ENCODE measurements at regions not wholly inside any gene's neighbourhood (a gene's known extent, or its start where the extent isn't known, plus 50 kb on each side); places are given as distances from the start of the nearest gene placed in this dataset.

DNA sequence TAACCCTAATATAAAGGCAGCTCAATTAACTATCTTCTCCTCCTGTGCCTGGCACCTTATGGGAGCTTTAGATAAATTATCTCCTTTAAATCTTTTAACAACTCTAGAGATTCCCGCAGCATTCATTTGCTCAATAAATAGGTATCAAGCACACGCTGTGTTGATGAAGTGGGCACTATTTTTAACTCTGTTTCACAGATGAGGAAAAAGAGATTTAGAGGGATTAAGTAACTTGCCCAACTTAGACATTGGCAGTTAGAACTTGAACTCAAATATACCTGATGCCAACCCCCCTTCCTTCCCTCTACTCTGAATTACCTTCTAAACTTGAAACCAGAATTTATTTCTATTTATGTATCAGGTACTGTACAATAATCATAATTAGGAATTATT is 112.4 kb downstream of the SH3TC2 start (continued):
- TF ChIP-seq, protein P1, sequence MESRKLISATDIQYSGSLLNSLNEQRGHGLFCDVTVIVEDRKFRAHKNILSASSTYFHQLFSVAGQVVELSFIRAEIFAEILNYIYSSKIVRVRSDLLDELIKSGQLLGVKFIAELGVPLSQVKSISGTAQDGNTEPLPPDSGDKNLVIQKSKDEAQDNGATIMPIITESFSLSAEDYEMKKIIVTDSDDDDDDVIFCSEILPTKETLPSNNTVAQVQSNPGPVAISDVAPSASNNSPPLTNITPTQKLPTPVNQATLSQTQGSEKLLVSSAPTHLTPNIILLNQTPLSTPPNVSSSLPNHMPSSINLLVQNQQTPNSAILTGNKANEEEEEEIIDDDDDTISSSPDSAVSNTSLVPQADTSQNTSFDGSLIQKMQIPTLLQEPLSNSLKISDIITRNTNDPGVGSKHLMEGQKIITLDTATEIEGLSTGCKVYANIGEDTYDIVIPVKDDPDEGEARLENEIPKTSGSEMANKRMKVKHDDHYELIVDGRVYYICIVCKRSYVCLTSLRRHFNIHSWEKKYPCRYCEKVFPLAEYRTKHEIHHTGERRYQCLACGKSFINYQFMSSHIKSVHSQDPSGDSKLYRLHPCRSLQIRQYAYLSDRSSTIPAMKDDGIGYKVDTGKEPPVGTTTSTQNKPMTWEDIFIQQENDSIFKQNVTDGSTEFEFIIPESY (IDR thresholded peaks at IDR 0.05; ENCODE audit: borderline replicate concordance, low read depth): no peak
- TF ChIP-seq, protein P2, sequence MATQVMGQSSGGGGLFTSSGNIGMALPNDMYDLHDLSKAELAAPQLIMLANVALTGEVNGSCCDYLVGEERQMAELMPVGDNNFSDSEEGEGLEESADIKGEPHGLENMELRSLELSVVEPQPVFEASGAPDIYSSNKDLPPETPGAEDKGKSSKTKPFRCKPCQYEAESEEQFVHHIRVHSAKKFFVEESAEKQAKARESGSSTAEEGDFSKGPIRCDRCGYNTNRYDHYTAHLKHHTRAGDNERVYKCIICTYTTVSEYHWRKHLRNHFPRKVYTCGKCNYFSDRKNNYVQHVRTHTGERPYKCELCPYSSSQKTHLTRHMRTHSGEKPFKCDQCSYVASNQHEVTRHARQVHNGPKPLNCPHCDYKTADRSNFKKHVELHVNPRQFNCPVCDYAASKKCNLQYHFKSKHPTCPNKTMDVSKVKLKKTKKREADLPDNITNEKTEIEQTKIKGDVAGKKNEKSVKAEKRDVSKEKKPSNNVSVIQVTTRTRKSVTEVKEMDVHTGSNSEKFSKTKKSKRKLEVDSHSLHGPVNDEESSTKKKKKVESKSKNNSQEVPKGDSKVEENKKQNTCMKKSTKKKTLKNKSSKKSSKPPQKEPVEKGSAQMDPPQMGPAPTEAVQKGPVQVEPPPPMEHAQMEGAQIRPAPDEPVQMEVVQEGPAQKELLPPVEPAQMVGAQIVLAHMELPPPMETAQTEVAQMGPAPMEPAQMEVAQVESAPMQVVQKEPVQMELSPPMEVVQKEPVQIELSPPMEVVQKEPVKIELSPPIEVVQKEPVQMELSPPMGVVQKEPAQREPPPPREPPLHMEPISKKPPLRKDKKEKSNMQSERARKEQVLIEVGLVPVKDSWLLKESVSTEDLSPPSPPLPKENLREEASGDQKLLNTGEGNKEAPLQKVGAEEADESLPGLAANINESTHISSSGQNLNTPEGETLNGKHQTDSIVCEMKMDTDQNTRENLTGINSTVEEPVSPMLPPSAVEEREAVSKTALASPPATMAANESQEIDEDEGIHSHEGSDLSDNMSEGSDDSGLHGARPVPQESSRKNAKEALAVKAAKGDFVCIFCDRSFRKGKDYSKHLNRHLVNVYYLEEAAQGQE (IDR thresholded peaks at IDR 0.05; ENCODE audit: low read depth, low read length): no peak
- TF ChIP-seq, protein P3, sequence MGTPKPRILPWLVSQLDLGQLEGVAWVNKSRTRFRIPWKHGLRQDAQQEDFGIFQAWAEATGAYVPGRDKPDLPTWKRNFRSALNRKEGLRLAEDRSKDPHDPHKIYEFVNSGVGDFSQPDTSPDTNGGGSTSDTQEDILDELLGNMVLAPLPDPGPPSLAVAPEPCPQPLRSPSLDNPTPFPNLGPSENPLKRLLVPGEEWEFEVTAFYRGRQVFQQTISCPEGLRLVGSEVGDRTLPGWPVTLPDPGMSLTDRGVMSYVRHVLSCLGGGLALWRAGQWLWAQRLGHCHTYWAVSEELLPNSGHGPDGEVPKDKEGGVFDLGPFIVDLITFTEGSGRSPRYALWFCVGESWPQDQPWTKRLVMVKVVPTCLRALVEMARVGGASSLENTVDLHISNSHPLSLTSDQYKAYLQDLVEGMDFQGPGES (IDR thresholded peaks at IDR 0.05; ENCODE audit: low read depth, low read length): no peak
- TF ChIP-seq FOSL2 (IDR thresholded peaks at IDR 0.05; ENCODE audit: borderline replicate concordance, low read depth): no peak

DNA sequence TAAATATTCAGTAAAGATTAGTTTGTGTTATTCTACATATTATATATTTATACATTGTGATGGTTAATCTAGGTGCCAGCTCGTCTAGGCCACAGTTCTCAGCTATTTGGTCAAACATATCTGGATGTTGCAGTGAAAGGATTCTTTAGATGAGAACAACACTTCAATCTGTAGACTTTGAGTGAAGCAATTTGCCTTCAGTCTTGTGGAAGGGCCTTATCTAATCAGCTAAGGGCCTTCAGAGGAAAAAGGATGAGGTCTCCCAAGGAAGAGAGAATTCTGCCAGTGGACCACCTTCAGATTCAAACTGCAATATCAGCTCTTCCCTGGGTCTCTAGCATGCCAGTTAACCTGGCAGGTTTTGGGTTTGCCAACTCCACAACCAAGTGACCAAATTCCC is 112.0 kb downstream of the SH3TC2 start:
- Histone ChIP-seq H3K9me2 (no peaks in the 10 kb centered on the region), H3F3A (replicated peaks; ENCODE audit: insufficient read depth) (peaks cover 18% of the 10 kb centered on the region), H3K36me3 (replicated peaks in 1 of 2; ENCODE audit: control insufficient read depth in 1 of 2, insufficient read depth in 2 of 2, low read length in 1 of 2) (no peaks in the 10 kb centered on the region), H2AFZ (ENCODE audit: low read depth) (no peak overlapping the region), H3K9me3 (no peaks in the 10 kb centered on the region), H3K27me3 (ENCODE audit: insufficient read depth) (no peaks in the 10 kb centered on the region), H3K4me3 (ENCODE audit: low read depth in 2 of 2, low read length in 1 of 2) (no peak overlapping the region), H3K4me2 (no peak overlapping the region), H3K4me1 (ENCODE audit: control insufficient read depth in 1 of 2, insufficient read depth in 2 of 2, low read depth in 1 of 2, low read length in 1 of 2) (peaks cover 7% of the 10 kb centered on the region in 2 experiments; a peak in 2 of 4 replicates), H3K27ac (ENCODE audit: low read depth in 2 of 2, low read length in 1 of 2) (no peak overlapping the region), H3K79me2 (ENCODE audit: insufficient read depth) (no peaks in the 10 kb centered on the region), H3K9ac (no peak overlapping the region), H4K20me1 (ENCODE audit: insufficient read depth) (no peaks in the 10 kb centered on the region)
- TF ChIP-seq CHD2 (IDR thresholded peaks at IDR 0.05; ENCODE audit: low read length, partially characterized antibody) (no peak), EP300 (IDR thresholded peaks at IDR 0.05; ENCODE audit: borderline replicate concordance in 1 of 2, low read depth in 1 of 2, low read length in 1 of 2) (no peak), FOXM1 (IDR thresholded peaks at IDR 0.05; ENCODE audit: low read depth) (no peak), TEAD4 (IDR thresholded peaks at IDR 0.05; ENCODE audit: borderline replicate concordance, insufficient read depth) (no peak), FOSL2 (IDR thresholded peaks at IDR 0.05; ENCODE audit: borderline replicate concordance, low read depth) (no peak)
- TF ChIP-seq, protein P3 (IDR thresholded peaks at IDR 0.05; ENCODE audit: low read depth, low read length): no peak
- WGBS (ENCODE audit: low lambda C conversion rate): 83% methylated on average over 1 of the region's 1 CpG
- POLR2A ChIA-PET: no interaction called here
- DNase-seq: no peak
- CTCF ChIA-PET: interaction anchor here (1.0 to 2.1 kb wide), 5 partner anchors 9 to 220 kb away, joined by 3 to 6 read pairs (median 5); no protein-coding TSS in a partner anchor
